ENCODE measurements at regions not wholly inside any gene's neighbourhood (a gene's known extent, or its start where the extent isn't known, plus 50 kb on each side); places are given as distances from the start of the nearest gene placed in this dataset.

DNA sequence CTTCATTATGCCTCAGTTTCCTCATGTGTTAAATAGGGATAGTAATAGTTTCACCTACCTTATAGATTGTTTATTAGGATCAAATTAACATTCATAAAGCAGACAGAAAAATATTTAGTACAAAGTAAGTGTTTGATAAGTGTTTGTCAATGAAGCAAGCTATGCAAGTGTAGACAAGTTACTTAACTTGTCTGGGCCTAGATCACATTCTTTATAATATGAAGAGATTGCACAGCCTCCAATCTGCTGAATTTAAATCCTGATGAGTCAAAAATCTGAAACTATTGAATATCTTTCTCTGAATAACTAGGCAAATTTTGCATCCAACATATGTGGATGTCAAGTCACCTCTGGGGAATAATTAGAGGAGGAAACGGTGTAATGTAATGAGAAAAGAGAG, 170.5 kb downstream of the MZT1 start:
- TF ChIP-seq, protein P1, sequence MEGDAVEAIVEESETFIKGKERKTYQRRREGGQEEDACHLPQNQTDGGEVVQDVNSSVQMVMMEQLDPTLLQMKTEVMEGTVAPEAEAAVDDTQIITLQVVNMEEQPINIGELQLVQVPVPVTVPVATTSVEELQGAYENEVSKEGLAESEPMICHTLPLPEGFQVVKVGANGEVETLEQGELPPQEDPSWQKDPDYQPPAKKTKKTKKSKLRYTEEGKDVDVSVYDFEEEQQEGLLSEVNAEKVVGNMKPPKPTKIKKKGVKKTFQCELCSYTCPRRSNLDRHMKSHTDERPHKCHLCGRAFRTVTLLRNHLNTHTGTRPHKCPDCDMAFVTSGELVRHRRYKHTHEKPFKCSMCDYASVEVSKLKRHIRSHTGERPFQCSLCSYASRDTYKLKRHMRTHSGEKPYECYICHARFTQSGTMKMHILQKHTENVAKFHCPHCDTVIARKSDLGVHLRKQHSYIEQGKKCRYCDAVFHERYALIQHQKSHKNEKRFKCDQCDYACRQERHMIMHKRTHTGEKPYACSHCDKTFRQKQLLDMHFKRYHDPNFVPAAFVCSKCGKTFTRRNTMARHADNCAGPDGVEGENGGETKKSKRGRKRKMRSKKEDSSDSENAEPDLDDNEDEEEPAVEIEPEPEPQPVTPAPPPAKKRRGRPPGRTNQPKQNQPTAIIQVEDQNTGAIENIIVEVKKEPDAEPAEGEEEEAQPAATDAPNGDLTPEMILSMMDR (IDR thresholded peaks at IDR 0.05; ENCODE audit: low read length), result no peak
- no peak for TF ChIP-seq EZH2phosphoT487 (IDR thresholded peaks at IDR 0.05; ENCODE audit: low read length)
